Gastroesophageal sphincter (tissue), 4 donors: ENCODE measurements at regions not wholly inside any gene's neighbourhood (a gene's known extent, or its start where the extent isn't known, plus 50 kb on each side); places are given as distances from the start of the nearest gene placed in this dataset.
"Not testable (repeated sequence)": the region's sequence is repeated elsewhere in the genome, so short reads cannot be mapped to it uniquely, and the experiment has no call there.

ENCODE experiments used
- ATAC-seq: fragments of 150-250 bp; one replicate; pipeline ENCODE4 v1.9.1; 2016; ENCODE audit warnings: mild to moderate bottlenecking, moderate library complexity
- H3K27ac ChIP-seq, 4 donors: fragments of 200-600 bp; sonication (generic) in 3 of 4; 1 replicate in 3 of 4; 2 replicates in 1 of 4; pipeline ENCODE4 v1.5.1; 2016 to 2019
- H3K27me3 ChIP-seq: fragments of 200-600 bp; sonication (generic); one replicate; pipeline ENCODE4 v1.5.1; 2019
- H3K36me3 ChIP-seq, 2 donors: fragments of 200-600 bp; sonication (generic); one replicate each; pipeline ENCODE4 v1.5.1; 2019; ENCODE audit warnings: control low read depth in 1 of 2
- H3K4me1 ChIP-seq, 3 donors: fragments of 200-600 bp; sonication (generic); 1 replicate in 2 of 3; 2 replicates in 1 of 3; pipeline ENCODE4 v1.5.1; 2016 to 2019; ENCODE audit warnings: control low read depth in 2 of 3
- H3K4me3 ChIP-seq, 2 donors: fragments of 200-600 bp; sonication (generic); one replicate each; pipeline ENCODE4 v1.5.1; 2019; ENCODE audit warnings: mild to moderate bottlenecking in 1 of 2, moderate library complexity in 1 of 2
- H3K9me3 ChIP-seq, 3 donors: fragments of 200-600 bp; sonication (generic); one replicate each; pipeline ENCODE4 v1.5.1; 2017 to 2019; ENCODE audit warnings: control low read depth in 2 of 3
- EP300 ChIP-seq: sonication (generic); formaldehyde crosslinking; IDR thresholded peaks from one replicate; pipeline ENCODE4 v1.6.1; 2017; ENCODE audit warnings: antibody characterized with exemption, mild to moderate bottlenecking
- POLR2A ChIP-seq, 2 donors: fragments of 450-650 bp; IDR thresholded peaks; one replicate each; pipeline ENCODE4 v1.6.1; 2017; ENCODE audit warnings: antibody characterized with exemption in 2 of 2, mild to moderate bottlenecking in 2 of 2, moderate library complexity in 1 of 2
- POLR2AphosphoS5 ChIP-seq: sonication (generic); formaldehyde crosslinking; IDR thresholded peaks from one replicate; pipeline ENCODE4 v1.6.1; 2017; ENCODE audit warnings: antibody characterized with exemption
- WGBS, 2 donors: methylation state at CpG; one replicate each; pipeline ENCODE4 v1.1.5; 2018; ENCODE audit warnings: low coverage in 1 of 2; 5-methylcytosine and 5-hydroxymethylcytosine counted together
- TF ChIP-seq, protein P1 (sequence below), 4 experiments: fragments of 200-600 bp in 2 of 4; fragments of 450-650 bp in 2 of 4; sonication (generic) in 1 of 4; IDR thresholded peaks; one replicate each; pipeline ENCODE4 v1.5.1; 2017 to 2019; ENCODE audit warnings: antibody characterized with exemption in 4 of 4, mild to moderate bottlenecking in 2 of 4, moderate library complexity in 2 of 4

- no peaks in the 10 kb centered on the region for H3K36me3 ChIP-seq
- no peaks in the 10 kb centered on the region for H3K4me1 ChIP-seq
- H3K9me3 ChIP-seq, result no peaks in the 10 kb centered on the region
- H3K27me3 ChIP-seq, result no peaks in the 10 kb centered on the region
- WGBS, 2 donors, result 50 to 60% methylated on average over 1 of the region's 2 CpGs
- no peak for ATAC-seq
- TF ChIP-seq POLR2AphosphoS5 (no peak), EP300 (no peak)
- H3K27ac ChIP-seq, result no peak overlapping the region
- H3K4me3 ChIP-seq, result no peak overlapping the region
These were observed 59.7 kb downstream of the HMGB3 start for GRCh38 chrX:151042842-151043241.

GRCh38 chrX:151066373-151066772 lies 83.2 kb downstream of the HMGB3 start:
- H3K27me3 ChIP-seq, H3K4me3 ChIP-seq, ATAC-seq, H3K4me1 ChIP-seq, H3K27ac ChIP-seq, H3K36me3 ChIP-seq, H3K9me3 ChIP-seq: not testable (repeated sequence)
- WGBS, 2 donors, result no CpG with 5 or more reads among the region's 3 CpGs

DNA sequence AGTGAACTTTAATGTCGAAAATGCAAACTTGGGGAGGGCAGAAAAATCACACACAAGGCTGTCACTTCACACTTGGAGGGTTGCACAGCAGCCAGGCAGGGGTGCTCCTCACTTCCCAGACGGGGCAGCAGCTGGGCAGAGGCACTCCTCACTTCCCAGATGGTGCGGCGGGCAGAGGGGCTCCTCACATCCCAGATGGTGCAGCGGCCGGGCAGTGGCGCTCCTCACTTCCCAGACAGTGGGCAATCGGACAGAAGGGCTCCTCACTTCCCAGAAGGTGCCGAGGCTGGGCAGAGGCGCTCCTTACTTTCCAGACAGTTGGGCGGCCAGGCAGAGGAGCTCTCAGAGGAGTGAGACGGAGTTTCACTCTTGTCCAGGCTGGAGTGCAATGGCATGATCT lies 90.6 kb downstream of the HMGB3 start:
- no peak for TF ChIP-seq POLR2AphosphoS5
- TF ChIP-seq, protein P1, sequence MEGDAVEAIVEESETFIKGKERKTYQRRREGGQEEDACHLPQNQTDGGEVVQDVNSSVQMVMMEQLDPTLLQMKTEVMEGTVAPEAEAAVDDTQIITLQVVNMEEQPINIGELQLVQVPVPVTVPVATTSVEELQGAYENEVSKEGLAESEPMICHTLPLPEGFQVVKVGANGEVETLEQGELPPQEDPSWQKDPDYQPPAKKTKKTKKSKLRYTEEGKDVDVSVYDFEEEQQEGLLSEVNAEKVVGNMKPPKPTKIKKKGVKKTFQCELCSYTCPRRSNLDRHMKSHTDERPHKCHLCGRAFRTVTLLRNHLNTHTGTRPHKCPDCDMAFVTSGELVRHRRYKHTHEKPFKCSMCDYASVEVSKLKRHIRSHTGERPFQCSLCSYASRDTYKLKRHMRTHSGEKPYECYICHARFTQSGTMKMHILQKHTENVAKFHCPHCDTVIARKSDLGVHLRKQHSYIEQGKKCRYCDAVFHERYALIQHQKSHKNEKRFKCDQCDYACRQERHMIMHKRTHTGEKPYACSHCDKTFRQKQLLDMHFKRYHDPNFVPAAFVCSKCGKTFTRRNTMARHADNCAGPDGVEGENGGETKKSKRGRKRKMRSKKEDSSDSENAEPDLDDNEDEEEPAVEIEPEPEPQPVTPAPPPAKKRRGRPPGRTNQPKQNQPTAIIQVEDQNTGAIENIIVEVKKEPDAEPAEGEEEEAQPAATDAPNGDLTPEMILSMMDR (IDR thresholded peaks at IDR 0.05), result no peak
- TF ChIP-seq POLR2A (IDR thresholded peaks at IDR 0.05), result no peak
- no peak for TF ChIP-seq EP300
- Histone ChIP-seq H3K4me1 (no peaks in the 10 kb centered on the region), H3K9me3 (no peaks in the 10 kb centered on the region), H3K27ac (no peak overlapping the region), H3K4me3 (no peak overlapping the region), H3K36me3 (no peaks in the 10 kb centered on the region), H3K27me3 (no peaks in the 10 kb centered on the region)
- WGBS, 2 donors, result 83 to 89% methylated on average over 1 to 3 of the region's 12 CpGs
- ATAC-seq, result no peak

DNA sequence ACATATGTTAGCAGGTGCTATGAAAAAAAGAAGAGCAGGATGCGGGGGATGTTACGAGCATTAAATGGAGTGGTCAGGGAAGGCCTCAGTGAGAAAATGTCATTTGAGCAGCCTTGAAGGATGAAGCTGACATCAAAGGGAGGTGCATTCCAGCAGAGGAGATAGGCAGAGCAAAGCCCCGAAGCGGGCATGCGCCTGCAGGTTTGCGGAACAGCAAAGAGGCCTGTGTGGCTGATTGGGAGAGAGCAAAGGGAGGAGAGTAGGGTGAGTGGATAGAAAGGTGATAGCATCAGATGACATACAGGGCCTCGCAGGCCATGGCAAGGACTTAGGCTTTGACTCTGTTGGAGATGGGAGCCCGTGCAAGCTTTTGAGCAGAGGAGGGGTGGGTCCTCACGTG lies 95.4 kb upstream of the GPR50 start:
- Histone ChIP-seq H3K9me3 (no peaks in the 10 kb centered on the region), H3K36me3 (no peaks in the 10 kb centered on the region), H3K27me3 (no peaks in the 10 kb centered on the region), H3K4me1 (peaks cover 0 to 8% (median 0%) of the 10 kb centered on the region in 3 donors), H3K27ac (no peak overlapping the region), H3K4me3 (no peak overlapping the region)
- no peak for ATAC-seq
- WGBS, 2 donors, result 79 to 93% methylated on average over 6 to 7 of the region's 9 CpGs
- TF ChIP-seq, protein P1 (IDR thresholded peaks at IDR 0.05), result no peak
- TF ChIP-seq EP300 (no peak), POLR2A (IDR thresholded peaks at IDR 0.05) (no peak), POLR2AphosphoS5 (no peak)

GRCh38 chrX:151082077-151082948 lies 94.1 kb upstream of the GPR50 start:
- 0 to 19% methylated on average over 1 to 7 of the region's 41 CpGs for WGBS, 2 donors
- H3K9me3 ChIP-seq, result no peaks in the 10 kb centered on the region
- H3K36me3 ChIP-seq, result no peaks in the 10 kb centered on the region
- peak overlapping the region in 1 of 2 donors; percentile 26 for H3K4me3 ChIP-seq
- H3K4me1 ChIP-seq, result peaks cover 0 to 8% (median 0%) of the 10 kb centered on the region in 3 donors
- H3K27ac ChIP-seq, result no peak overlapping the region
- TF ChIP-seq POLR2A (IDR thresholded peaks at IDR 0.05) (no peak), EP300 (no peak), POLR2AphosphoS5 (no peak)
- TF ChIP-seq, protein P1 (IDR thresholded peaks at IDR 0.05), result peak; percentile 75 to 98 (median 86)
- ATAC-seq, result peak; percentile 78
- H3K27me3 ChIP-seq, result no peaks in the 10 kb centered on the region

- Histone ChIP-seq H3K27ac (no peak overlapping the region), H3K4me1 (peaks cover 0 to 8% (median 0%) of the 10 kb centered on the region in 3 donors), H3K9me3 (no peaks in the 10 kb centered on the region), H3K4me3 (no peak overlapping the region), H3K27me3 (no peaks in the 10 kb centered on the region), H3K36me3 (no peaks in the 10 kb centered on the region)
- TF ChIP-seq, protein P1 (IDR thresholded peaks at IDR 0.05), result no peak
- no peak for TF ChIP-seq POLR2AphosphoS5
- no peak for TF ChIP-seq EP300
- TF ChIP-seq POLR2A (IDR thresholded peaks at IDR 0.05), result no peak
- no peak for ATAC-seq
- no CpG with 5 or more reads among the region's 1 CpG for WGBS, 2 donors
These were observed 91.9 kb upstream of the GPR50 start for GRCh38 chrX:151084454-151084853.
